ENCODE measurements at regions not wholly inside any gene's neighbourhood (a gene's known extent, or its start where the extent isn't known, plus 50 kb on each side); places are given as distances from the start of the nearest gene placed in this dataset.
"Not testable (repeated sequence)": the region's sequence is repeated elsewhere in the genome, so short reads cannot be mapped to it uniquely, and the experiment has no call there.

DNA sequence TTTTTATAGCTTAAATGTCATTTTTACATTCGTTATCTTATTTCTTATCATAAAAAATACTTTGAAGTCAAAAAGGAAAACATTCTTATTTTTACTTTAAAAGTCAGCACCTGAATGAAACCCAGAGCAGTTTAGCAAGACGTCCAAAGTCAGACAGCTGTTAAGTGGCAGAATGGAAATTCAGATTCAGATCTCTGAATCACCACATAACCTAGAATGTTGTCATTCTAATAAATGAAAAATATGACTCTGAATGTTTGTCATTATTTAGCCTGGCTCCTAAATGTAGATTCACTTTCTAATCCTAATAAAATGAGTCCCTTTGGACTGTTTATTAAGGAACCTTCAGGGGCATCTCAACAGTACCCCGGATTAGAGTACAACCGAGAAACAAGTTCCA lies 75.2 kb upstream of the RGS7 start:
- H3K27ac ChIP-seq (ENCODE audit: insufficient read depth, low read depth, low read length) = no peak overlapping the region
- CTCF ChIA-PET = interaction anchor here (1.5 kb wide), 1 partner anchor 53 kb away, joined by 5 read pairs; no protein-coding TSS in a partner anchor
- H3K36me3 ChIP-seq (ENCODE audit: control insufficient read depth in 2 of 2, extremely low read depth in 1 of 2, insufficient read depth in 2 of 2, low read length in 2 of 2) = no peaks in the 10 kb centered on the region
- H3K9ac ChIP-seq (replicated peaks; ENCODE audit: extremely low read depth, insufficient read depth, low read length) = no peak overlapping the region
- intact Hi-C loops (cut with micrococcal nuclease) = no loop called here
- H3K27me3 ChIP-seq (ENCODE audit: control insufficient read depth in 2 of 2, insufficient read depth in 2 of 2, low read length in 2 of 2) = no peaks in the 10 kb centered on the region
- no peak for DNase-seq (ENCODE audit: low read depth, low spot score)
- dilution Hi-C loops (cut with MboI; ENCODE audit: extremely low pct_ligation_motif_present, low sequenced_read_pairs) = no loop called here
- POLR2A ChIA-PET = no interaction called here
- H3K4me2 ChIP-seq (ENCODE audit: insufficient read depth, low read length) = no peak overlapping the region
- H3K9me3 ChIP-seq (replicated peaks; ENCODE audit: control insufficient read depth, insufficient read depth, low read length) = no peaks in the 10 kb centered on the region
- no peaks in the 10 kb centered on the region for H3K79me2 ChIP-seq (ENCODE audit: control insufficient read depth, insufficient read depth, low read length)
- no peak for TF ChIP-seq GATA2 (IDR thresholded peaks at IDR 0.05; ENCODE audit: insufficient read depth, insufficient read length, low read depth, low read length)
- no peak for TF ChIP-seq POLR2A (IDR thresholded peaks at IDR 0.05; ENCODE audit: low read depth, low read length)
- no peak for TF ChIP-seq FOS (IDR thresholded peaks at IDR 0.05; ENCODE audit: borderline replicate concordance, insufficient read depth, low read length)
- TF ChIP-seq, protein P1, sequence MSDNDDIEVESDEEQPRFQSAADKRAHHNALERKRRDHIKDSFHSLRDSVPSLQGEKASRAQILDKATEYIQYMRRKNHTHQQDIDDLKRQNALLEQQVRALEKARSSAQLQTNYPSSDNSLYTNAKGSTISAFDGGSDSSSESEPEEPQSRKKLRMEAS (IDR thresholded peaks at IDR 0.05; ENCODE audit: insufficient read depth, insufficient read length) = no peak
- no peak for TF ChIP-seq POLR2AphosphoS5 (IDR thresholded peaks at IDR 0.05; ENCODE audit: insufficient read depth, low read depth, low read length)
- TF ChIP-seq JUN (IDR thresholded peaks at IDR 0.05; ENCODE audit: borderline replicate concordance, insufficient read depth, insufficient read length, low read depth) = no peak
- TF ChIP-seq, protein P2, sequence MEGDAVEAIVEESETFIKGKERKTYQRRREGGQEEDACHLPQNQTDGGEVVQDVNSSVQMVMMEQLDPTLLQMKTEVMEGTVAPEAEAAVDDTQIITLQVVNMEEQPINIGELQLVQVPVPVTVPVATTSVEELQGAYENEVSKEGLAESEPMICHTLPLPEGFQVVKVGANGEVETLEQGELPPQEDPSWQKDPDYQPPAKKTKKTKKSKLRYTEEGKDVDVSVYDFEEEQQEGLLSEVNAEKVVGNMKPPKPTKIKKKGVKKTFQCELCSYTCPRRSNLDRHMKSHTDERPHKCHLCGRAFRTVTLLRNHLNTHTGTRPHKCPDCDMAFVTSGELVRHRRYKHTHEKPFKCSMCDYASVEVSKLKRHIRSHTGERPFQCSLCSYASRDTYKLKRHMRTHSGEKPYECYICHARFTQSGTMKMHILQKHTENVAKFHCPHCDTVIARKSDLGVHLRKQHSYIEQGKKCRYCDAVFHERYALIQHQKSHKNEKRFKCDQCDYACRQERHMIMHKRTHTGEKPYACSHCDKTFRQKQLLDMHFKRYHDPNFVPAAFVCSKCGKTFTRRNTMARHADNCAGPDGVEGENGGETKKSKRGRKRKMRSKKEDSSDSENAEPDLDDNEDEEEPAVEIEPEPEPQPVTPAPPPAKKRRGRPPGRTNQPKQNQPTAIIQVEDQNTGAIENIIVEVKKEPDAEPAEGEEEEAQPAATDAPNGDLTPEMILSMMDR (IDR thresholded peaks at IDR 0.05; ENCODE audit: extremely low read depth in 1 of 2, insufficient read depth in 1 of 2, low read depth in 1 of 2, low read length in 2 of 2) = no peak
- TF ChIP-seq MYC (IDR thresholded peaks at IDR 0.05; ENCODE audit: low read depth, low read length) = no peak
- TF ChIP-seq EZH2 (IDR thresholded peaks at IDR 0.05; ENCODE audit: borderline replicate concordance, low read depth, low read length, severe bottlenecking) = no peak
- no peaks in the 10 kb centered on the region for H3K9me1 ChIP-seq (replicated peaks; ENCODE audit: control insufficient read depth, extremely low read depth, insufficient read depth, low read length)
- no TSS peak for BruUV-seq (replicated peaks)
- no peak for FAIRE-seq
- H3K4me1 ChIP-seq (ENCODE audit: control insufficient read depth, extremely low read depth, insufficient read depth, low read length) = no peaks in the 10 kb centered on the region
- no peak overlapping the region for H2AFZ ChIP-seq (ENCODE audit: low read depth, low read length)
- no peak overlapping the region for H3K4me3 ChIP-seq (replicated peaks in 1 of 3; ENCODE audit: insufficient read depth in 1 of 3, low read depth in 1 of 3, low read length in 3 of 3)
- H4K20me1 ChIP-seq (replicated peaks; ENCODE audit: control insufficient read depth, extremely low read depth, insufficient read depth, low read length) = no peaks in the 10 kb centered on the region

DNA sequence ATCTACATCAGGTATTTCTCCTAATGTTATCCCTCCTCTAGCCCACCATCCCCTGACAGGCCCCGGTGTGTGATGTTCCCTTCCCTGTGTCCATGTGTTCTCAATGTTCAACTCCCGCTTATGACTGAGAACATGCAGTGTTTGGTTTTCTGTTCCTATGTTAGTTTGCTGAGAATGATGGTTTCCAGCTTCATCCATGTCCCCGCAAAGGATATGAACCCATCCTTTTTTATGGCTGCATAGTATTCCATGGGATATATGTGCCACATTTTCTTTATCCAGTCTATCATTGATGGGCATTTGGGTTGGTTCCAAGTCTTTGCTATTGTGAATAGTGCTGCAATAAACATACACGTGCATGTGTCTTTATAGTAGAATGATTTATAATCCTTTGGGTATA lies 68.1 kb upstream of the RGS7 start:
- H3K9me1 ChIP-seq (replicated peaks; ENCODE audit: control insufficient read depth, extremely low read depth, insufficient read depth, low read length); H3K4me1 ChIP-seq (ENCODE audit: control insufficient read depth, extremely low read depth, insufficient read depth, low read length); intact Hi-C loops (cut with micrococcal nuclease); H3K27me3 ChIP-seq (ENCODE audit: control insufficient read depth in 2 of 2, insufficient read depth in 2 of 2, low read length in 2 of 2); POLR2A ChIA-PET; BruUV-seq (replicated peaks); H3K27ac ChIP-seq (ENCODE audit: insufficient read depth, low read depth, low read length); H3K79me2 ChIP-seq (ENCODE audit: control insufficient read depth, insufficient read depth, low read length); H3K9me3 ChIP-seq (replicated peaks; ENCODE audit: control insufficient read depth, insufficient read depth, low read length); FAIRE-seq; dilution Hi-C loops (cut with MboI; ENCODE audit: extremely low pct_ligation_motif_present, low sequenced_read_pairs); H3K4me3 ChIP-seq (replicated peaks in 1 of 3; ENCODE audit: insufficient read depth in 1 of 3, low read depth in 1 of 3, low read length in 3 of 3); H3K36me3 ChIP-seq (ENCODE audit: control insufficient read depth in 2 of 2, extremely low read depth in 1 of 2, insufficient read depth in 2 of 2, low read length in 2 of 2); H3K9ac ChIP-seq (replicated peaks; ENCODE audit: extremely low read depth, insufficient read depth, low read length); H4K20me1 ChIP-seq (replicated peaks; ENCODE audit: control insufficient read depth, extremely low read depth, insufficient read depth, low read length); H3K4me2 ChIP-seq (ENCODE audit: insufficient read depth, low read length); H2AFZ ChIP-seq (ENCODE audit: low read depth, low read length); DNase-seq (ENCODE audit: low read depth, low spot score): not testable (repeated sequence)
- CTCF ChIA-PET = interaction anchor here (1.4 kb wide), 1 partner anchor 60 kb away, joined by 12 read pairs; no protein-coding TSS in a partner anchor
